Ovary (tissue), 3 donors: ENCODE measurements at regions not wholly inside any gene's neighbourhood (a gene's known extent, or its start where the extent isn't known, plus 50 kb on each side); places are given as distances from the start of the nearest gene placed in this dataset.

Experiments
- CTCF ChIP-seq, 3 donors: fragments of 450-650 bp in 2 of 3; fragments of 200-600 bp in 1 of 3; IDR thresholded peaks; one replicate each; pipeline versions ENCODE4 v1.5.1 to v1.8.0; 2016 to 2022; ENCODE audit warnings: antibody characterized with exemption in 3 of 3, mild to moderate bottlenecking in 1 of 3
- EP300 ChIP-seq: sonication (generic); formaldehyde crosslinking; IDR thresholded peaks from one replicate; pipeline ENCODE4 v1.6.1; 2017; ENCODE audit warnings: antibody characterized with exemption
- POLR2A ChIP-seq: fragments of 450-650 bp; IDR thresholded peaks from one replicate; pipeline ENCODE4 v1.6.1; 2017; ENCODE audit warnings: antibody characterized with exemption, mild to moderate bottlenecking, moderate library complexity
- donor health status: DM: no; HTN: no; CAD: no.

GRCh38 chr2:75790814-75791467, 80.2 kb upstream of the GCFC2 start:
- no peak for TF ChIP-seq POLR2A
- no peak for TF ChIP-seq EP300
- no peak for TF ChIP-seq CTCF (IDR thresholded peaks at IDR 0.05)
